ENCODE measurements at regions not wholly inside any gene's neighbourhood (a gene's known extent, or its start where the extent isn't known, plus 50 kb on each side); places are given as distances from the start of the nearest gene placed in this dataset.
"Not testable (repeated sequence)": the region's sequence is repeated elsewhere in the genome, so short reads cannot be mapped to it uniquely, and the experiment has no call there.

DNA sequence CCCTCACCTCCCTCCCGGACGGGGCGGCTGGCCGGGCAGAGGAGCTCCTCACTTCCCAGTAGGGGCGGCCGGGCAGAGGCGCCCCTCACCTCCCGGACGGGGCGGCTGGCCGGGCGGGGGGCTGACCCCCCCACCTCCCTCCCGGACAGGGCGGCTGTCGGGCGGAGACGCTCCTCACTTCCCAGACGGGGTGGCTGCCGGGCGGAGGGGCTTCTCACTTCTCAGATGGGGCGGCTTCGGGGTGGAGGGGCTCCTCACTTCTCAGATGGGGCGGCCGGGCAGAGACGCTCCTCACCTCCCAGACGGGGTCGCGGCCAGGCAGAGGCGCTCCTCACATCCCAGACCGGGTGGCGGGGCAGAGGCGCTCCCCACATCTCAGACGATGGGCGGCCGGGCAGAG lies 106.3 kb upstream of the TSC22D1 start:
- TF ChIP-seq, protein P1, sequence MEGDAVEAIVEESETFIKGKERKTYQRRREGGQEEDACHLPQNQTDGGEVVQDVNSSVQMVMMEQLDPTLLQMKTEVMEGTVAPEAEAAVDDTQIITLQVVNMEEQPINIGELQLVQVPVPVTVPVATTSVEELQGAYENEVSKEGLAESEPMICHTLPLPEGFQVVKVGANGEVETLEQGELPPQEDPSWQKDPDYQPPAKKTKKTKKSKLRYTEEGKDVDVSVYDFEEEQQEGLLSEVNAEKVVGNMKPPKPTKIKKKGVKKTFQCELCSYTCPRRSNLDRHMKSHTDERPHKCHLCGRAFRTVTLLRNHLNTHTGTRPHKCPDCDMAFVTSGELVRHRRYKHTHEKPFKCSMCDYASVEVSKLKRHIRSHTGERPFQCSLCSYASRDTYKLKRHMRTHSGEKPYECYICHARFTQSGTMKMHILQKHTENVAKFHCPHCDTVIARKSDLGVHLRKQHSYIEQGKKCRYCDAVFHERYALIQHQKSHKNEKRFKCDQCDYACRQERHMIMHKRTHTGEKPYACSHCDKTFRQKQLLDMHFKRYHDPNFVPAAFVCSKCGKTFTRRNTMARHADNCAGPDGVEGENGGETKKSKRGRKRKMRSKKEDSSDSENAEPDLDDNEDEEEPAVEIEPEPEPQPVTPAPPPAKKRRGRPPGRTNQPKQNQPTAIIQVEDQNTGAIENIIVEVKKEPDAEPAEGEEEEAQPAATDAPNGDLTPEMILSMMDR (conservative IDR thresholded peaks at IDR 0.05) = not testable (repeated sequence)
- not testable (repeated sequence) for TF ChIP-seq EZH2 (IDR thresholded peaks at IDR 0.05; ENCODE audit: low read depth)
